OCI-LY3 (cell line): ENCODE measurements at regions not wholly inside any gene's neighbourhood (a gene's known extent, or its start where the extent isn't known, plus 50 kb on each side); places are given as distances from the start of the nearest gene placed in this dataset.

Source experiments
- H2AFZ ChIP-seq: fragments of 200-600, 300-600 bp; shearing (Covaris generic); 2 replicates; pipeline ENCODE4 v1.6.0; 2014; ENCODE audit warnings: antibody characterized with exemption, low read depth, low read length
- H3K27ac ChIP-seq: fragments of 200-600, 300-600 bp; sonication (generic); 2 replicates; pipeline ENCODE4 v1.5.1; 2014; ENCODE audit warnings: mild to moderate bottlenecking, low read length, moderate library complexity, mixed read lengths
- H3K27me3 ChIP-seq: fragments of 200-600, 300-600 bp; sonication (generic); 2 replicates; pipeline ENCODE4 v1.6.1; 2014; ENCODE audit warnings: low read depth, low read length, mixed read lengths
- H3K36me3 ChIP-seq: fragments of 200-600, 300-600 bp; sonication (generic); replicated peaks from 2 replicates; pipeline ENCODE3; 2014; ENCODE audit warnings: low read depth, low read length, mixed read lengths
- H3K4me1 ChIP-seq: fragments of 300-600, 200-600 bp; sonication (generic); 2 replicates; pipeline ENCODE4 v1.6.1; 2014; ENCODE audit warnings: low read length, mixed read lengths
- H3K4me2 ChIP-seq: fragments of 200-600, 300-600 bp; sonication (generic); 2 replicates; pipeline ENCODE4 v1.6.1; 2014; ENCODE audit warnings: low read length, mixed read lengths
- H3K4me3 ChIP-seq: fragments of 300-600, 200-600 bp; sonication (generic); 2 replicates; pipeline ENCODE4 v1.5.1; 2014; ENCODE audit warnings: antibody characterized with exemption, mild to moderate bottlenecking, low read length, moderate library complexity
- H3K79me2 ChIP-seq: fragments of 300-600, 200-600 bp; shearing (Covaris generic); 2 replicates; pipeline ENCODE4 v1.6.1; 2014; ENCODE audit warnings: mild to moderate bottlenecking, low read length, mixed read lengths
- H3K9ac ChIP-seq: fragments of 300-600, 200-600 bp; shearing (Covaris generic); 2 replicates; pipeline ENCODE4 v1.6.0; 2014; ENCODE audit warnings: mild to moderate bottlenecking, low read length, moderate library complexity
- H3K9me3 ChIP-seq: fragments of 200-600, 300-600 bp; shearing (Covaris generic); 2 replicates; pipeline ENCODE4 v1.6.1; 2014; ENCODE audit warnings: low read length, mixed read lengths; ENCODE audit not compliant: insufficient read depth
- H4K20me1 ChIP-seq: fragments of 200-600, 300-600 bp; sonication (generic); 2 replicates; pipeline ENCODE4 v1.6.1; 2016; ENCODE audit warnings: low read length, mixed read lengths; ENCODE audit not compliant: insufficient read depth
- CTCF ChIP-seq: fragments of 200-600, 300-600 bp; sonication (generic); IDR thresholded peaks from 2 replicates; pipeline ENCODE4 v1.5.1; 2014; ENCODE audit warnings: antibody characterized with exemption, low read length, low read depth
- EZH2phosphoT487 ChIP-seq: fragments of 200-600 bp; shearing (Covaris generic); IDR thresholded peaks from 2 replicates; pipeline ENCODE4 v1.6.1; 2018; ENCODE audit warnings: antibody characterized with exemption, mixed run types, low read depth

- Histone ChIP-seq H3K27ac (no peak overlapping the region), H3K9ac (no peak overlapping the region), H4K20me1 (no peaks in the 10 kb centered on the region), H3K4me2 (no peak overlapping the region), H3K79me2 (no peaks in the 10 kb centered on the region), H2AFZ (no peak overlapping the region), H3K36me3 (no peaks in the 10 kb centered on the region), H3K4me1 (no peaks in the 10 kb centered on the region), H3K4me3 (no peak overlapping the region), H3K9me3 (no peaks in the 10 kb centered on the region), H3K27me3 (no peaks in the 10 kb centered on the region)
- TF ChIP-seq CTCF = no peak
- TF ChIP-seq EZH2phosphoT487 = no peak
Measured at GRCh38 chr4:22047793-22048192, 99.2 kb upstream of the KCNIP4 start.

- Histone ChIP-seq H2AFZ (no peak overlapping the region), H3K9ac (no peak overlapping the region), H3K4me2 (no peak overlapping the region), H3K4me3 (no peak overlapping the region), H3K27me3 (no peaks in the 10 kb centered on the region), H3K9me3 (no peaks in the 10 kb centered on the region), H3K36me3 (no peaks in the 10 kb centered on the region), H3K27ac (no peak overlapping the region), H3K4me1 (no peaks in the 10 kb centered on the region), H4K20me1 (no peaks in the 10 kb centered on the region), H3K79me2 (no peaks in the 10 kb centered on the region)
- TF ChIP-seq CTCF (no peak), EZH2phosphoT487 (no peak)
Measured at GRCh38 chr4:22045051-22045630, 96.6 kb upstream of the KCNIP4 start.

GRCh38 chr4:22031423-22031822 is 82.9 kb upstream of the KCNIP4 start:
- H2AFZ ChIP-seq = no peak overlapping the region
- H3K9me3 ChIP-seq = no peaks in the 10 kb centered on the region
- H3K36me3 ChIP-seq = no peaks in the 10 kb centered on the region
- no peaks in the 10 kb centered on the region for H3K4me1 ChIP-seq
- TF ChIP-seq CTCF (no peak), EZH2phosphoT487 (no peak)
- no peak overlapping the region for H3K4me2 ChIP-seq
- H4K20me1 ChIP-seq = no peaks in the 10 kb centered on the region
- H3K27ac ChIP-seq = no peak overlapping the region
- no peaks in the 10 kb centered on the region for H3K27me3 ChIP-seq
- H3K9ac ChIP-seq = no peak overlapping the region
- H3K4me3 ChIP-seq = no peak overlapping the region
- H3K79me2 ChIP-seq = no peaks in the 10 kb centered on the region

GRCh38 chr4:22030881-22031280 is 82.3 kb upstream of the KCNIP4 start:
- Histone ChIP-seq H4K20me1 (no peaks in the 10 kb centered on the region), H3K27ac (no peak overlapping the region), H3K4me3 (no peak overlapping the region), H3K27me3 (no peaks in the 10 kb centered on the region), H3K36me3 (no peaks in the 10 kb centered on the region), H3K79me2 (no peaks in the 10 kb centered on the region), H3K9me3 (no peaks in the 10 kb centered on the region), H3K9ac (no peak overlapping the region), H3K4me1 (no peaks in the 10 kb centered on the region), H3K4me2 (no peak overlapping the region), H2AFZ (no peak overlapping the region)
- TF ChIP-seq EZH2phosphoT487 (no peak), CTCF (no peak)
